ENCODE measurements at regions not wholly inside any gene's neighbourhood (a gene's known extent, or its start where the extent isn't known, plus 50 kb on each side); places are given as distances from the start of the nearest gene placed in this dataset.

DNA sequence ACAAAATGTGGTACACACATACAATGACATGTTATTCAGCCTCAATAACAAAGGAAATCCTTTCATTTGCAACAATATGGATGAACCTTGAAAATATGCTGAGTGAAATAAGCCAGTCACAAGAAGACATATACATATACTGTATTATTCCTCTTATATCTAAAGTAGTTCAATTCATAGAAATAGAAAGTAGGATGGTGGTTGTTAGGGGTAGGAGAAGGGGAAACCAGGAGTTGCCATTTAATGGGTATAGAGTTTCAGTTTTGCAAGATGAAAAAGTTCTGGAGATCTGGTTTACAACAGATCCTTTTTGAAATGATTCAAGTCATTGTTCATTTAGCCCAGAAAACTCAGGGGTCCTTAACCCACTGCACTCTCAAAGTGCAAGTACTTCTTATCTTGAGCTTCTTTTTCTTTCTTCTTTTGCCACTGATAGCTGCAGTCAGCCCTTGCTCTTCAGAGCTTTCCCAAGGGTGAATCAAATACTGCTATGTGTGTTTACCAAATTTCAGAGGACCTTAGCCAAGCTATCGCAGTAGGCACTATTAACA is 208.0 kb upstream of the EOMES start:
- Histone ChIP-seq H3K18ac (ENCODE audit: low read depth in 1 of 2, low read length in 2 of 2) (no peak overlapping the region), H2BK5ac (ENCODE audit: low read depth, low read length, poor library complexity, severe bottlenecking) (no peak overlapping the region), H3K14ac (ENCODE audit: low read length in 2 of 2) (no peak overlapping the region), H2BK15ac (ENCODE audit: low read depth, poor library complexity, severe bottlenecking) (no peak overlapping the region), H3K9ac (ENCODE audit: low read length) (no peak overlapping the region), H4K8ac (ENCODE audit: low read length) (no peak overlapping the region), H3K23ac (ENCODE audit: low read length in 2 of 2) (no peak overlapping the region), H2BK12ac (ENCODE audit: low read length in 2 of 2) (no peak overlapping the region), H3K4me3 (ENCODE audit: insufficient read depth in 1 of 2, low read depth in 1 of 2, low read length in 2 of 2) (no peak overlapping the region), H3K27ac (ENCODE audit: low read length, poor library complexity, severe bottlenecking) (no peak overlapping the region), H2AFZ (ENCODE audit: low read depth, low read length) (no peak overlapping the region), H3K9me3 (ENCODE audit: control insufficient read depth, low read length) (no peaks in the 10 kb centered on the region), H4K91ac (ENCODE audit: low read length) (no peak overlapping the region), H3K4me1 (ENCODE audit: control insufficient read depth, insufficient read depth, low read depth, low read length) (no peaks in the 10 kb centered on the region), H3K27me3 (ENCODE audit: control insufficient read depth in 1 of 2, insufficient read depth in 1 of 2, low read length in 2 of 2) (no peaks in the 10 kb centered on the region), H3K79me1 (replicated peaks; ENCODE audit: low read length, poor library complexity, severe bottlenecking) (no peaks in the 10 kb centered on the region), H3K36me3 (ENCODE audit: control insufficient read depth in 1 of 2, insufficient read depth in 2 of 2, low read depth in 1 of 2, low read length in 2 of 2) (no peaks in the 10 kb centered on the region), H3K4me2 (ENCODE audit: low read length, poor library complexity, severe bottlenecking) (no peak overlapping the region), H3K4ac (ENCODE audit: low read depth in 1 of 2, low read length in 2 of 2) (no peak overlapping the region), H2AK5ac (ENCODE audit: low read length, severe bottlenecking) (no peak overlapping the region), H2BK120ac (ENCODE audit: low read depth, low read length) (no peak overlapping the region)
- WGBS, result 83% methylated on average over 1 of the region's 1 CpG
- DNase-seq, result no peak

DNA sequence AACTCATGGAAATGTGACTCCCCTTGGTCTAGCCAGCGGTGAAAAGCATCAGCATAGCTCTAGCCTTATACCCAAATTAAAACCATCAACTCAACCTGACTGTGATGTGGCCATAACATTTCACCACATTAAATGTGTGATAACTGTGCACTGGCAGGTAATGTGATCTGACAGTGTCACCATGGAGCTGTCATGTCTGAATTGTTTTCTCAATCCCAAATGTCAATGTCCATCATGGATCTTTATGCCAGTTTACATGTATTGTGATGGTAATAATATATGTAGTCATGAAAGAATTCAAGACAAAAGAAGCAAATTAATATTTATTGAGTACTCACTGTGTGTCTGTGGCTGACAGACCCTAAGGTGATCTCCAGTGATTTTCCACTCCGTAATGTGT is 213.4 kb upstream of the EOMES start:
- Histone ChIP-seq H2BK12ac (ENCODE audit: low read length in 2 of 2) (no peak overlapping the region), H2AFZ (ENCODE audit: low read depth, low read length) (no peak overlapping the region), H3K9me3 (ENCODE audit: control insufficient read depth, low read length) (no peaks in the 10 kb centered on the region), H3K79me1 (replicated peaks; ENCODE audit: low read length, poor library complexity, severe bottlenecking) (no peaks in the 10 kb centered on the region), H3K18ac (ENCODE audit: low read depth in 1 of 2, low read length in 2 of 2) (no peak overlapping the region), H3K27ac (ENCODE audit: low read length, poor library complexity, severe bottlenecking) (no peak overlapping the region), H4K8ac (ENCODE audit: low read length) (no peak overlapping the region), H2BK15ac (ENCODE audit: low read depth, poor library complexity, severe bottlenecking) (no peak overlapping the region), H3K27me3 (ENCODE audit: control insufficient read depth in 1 of 2, insufficient read depth in 1 of 2, low read length in 2 of 2) (no peaks in the 10 kb centered on the region), H3K23ac (ENCODE audit: low read length in 2 of 2) (no peak overlapping the region), H3K4me3 (ENCODE audit: insufficient read depth in 1 of 2, low read depth in 1 of 2, low read length in 2 of 2) (no peak overlapping the region), H2BK5ac (ENCODE audit: low read depth, low read length, poor library complexity, severe bottlenecking) (no peak overlapping the region), H3K14ac (ENCODE audit: low read length in 2 of 2) (no peak overlapping the region), H3K4ac (ENCODE audit: low read depth in 1 of 2, low read length in 2 of 2) (no peak overlapping the region), H3K9ac (ENCODE audit: low read length) (no peak overlapping the region), H2BK120ac (ENCODE audit: low read depth, low read length) (no peak overlapping the region), H3K4me2 (ENCODE audit: low read length, poor library complexity, severe bottlenecking) (no peak overlapping the region), H4K91ac (ENCODE audit: low read length) (no peak overlapping the region), H2AK5ac (ENCODE audit: low read length, severe bottlenecking) (no peak overlapping the region), H3K36me3 (ENCODE audit: control insufficient read depth in 1 of 2, insufficient read depth in 2 of 2, low read depth in 1 of 2, low read length in 2 of 2) (no peaks in the 10 kb centered on the region), H3K4me1 (ENCODE audit: control insufficient read depth, insufficient read depth, low read depth, low read length) (no peaks in the 10 kb centered on the region)
- DNase-seq, result no peak
- 79% methylated on average over 2 of the region's 2 CpGs for WGBS

DNA sequence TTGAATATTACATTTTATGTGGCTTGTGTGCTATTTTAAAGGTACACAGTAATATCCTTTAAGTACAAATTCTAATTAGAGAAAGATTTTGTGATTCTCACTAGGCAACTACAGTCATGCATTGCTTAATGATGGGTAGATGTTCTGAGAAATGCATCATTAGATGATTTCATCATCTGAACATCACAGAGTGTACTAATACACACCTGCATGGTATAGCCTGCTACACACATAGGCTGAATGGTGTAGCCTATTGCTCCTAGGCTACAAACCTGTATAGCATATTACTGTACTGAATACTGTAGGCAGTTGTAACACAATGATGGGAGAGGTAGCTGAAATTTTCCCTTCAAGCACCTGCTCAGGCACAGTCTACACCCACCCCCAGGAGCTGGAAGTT is 217.4 kb upstream of the EOMES start:
- no peak overlapping the region for H2BK15ac ChIP-seq (ENCODE audit: low read depth, poor library complexity, severe bottlenecking)
- no peak overlapping the region for H2AK5ac ChIP-seq (ENCODE audit: low read length, severe bottlenecking)
- no peak overlapping the region for H2BK12ac ChIP-seq (ENCODE audit: low read length in 2 of 2)
- H3K4me3 ChIP-seq (ENCODE audit: insufficient read depth in 1 of 2, low read depth in 1 of 2, low read length in 2 of 2), result no peak overlapping the region
- no peak overlapping the region for H4K8ac ChIP-seq (ENCODE audit: low read length)
- no peaks in the 10 kb centered on the region for H3K9me3 ChIP-seq (ENCODE audit: control insufficient read depth, low read length)
- no peak overlapping the region for H3K14ac ChIP-seq (ENCODE audit: low read length in 2 of 2)
- no peaks in the 10 kb centered on the region for H3K4me1 ChIP-seq (ENCODE audit: control insufficient read depth, insufficient read depth, low read depth, low read length)
- no peak overlapping the region for H3K23ac ChIP-seq (ENCODE audit: low read length in 2 of 2)
- H3K36me3 ChIP-seq (ENCODE audit: control insufficient read depth in 1 of 2, insufficient read depth in 2 of 2, low read depth in 1 of 2, low read length in 2 of 2), result no peaks in the 10 kb centered on the region
- H3K27me3 ChIP-seq (ENCODE audit: control insufficient read depth in 1 of 2, insufficient read depth in 1 of 2, low read length in 2 of 2), result no peaks in the 10 kb centered on the region
- no peak overlapping the region for H2AFZ ChIP-seq (ENCODE audit: low read depth, low read length)
- no peak overlapping the region for H3K9ac ChIP-seq (ENCODE audit: low read length)
- no peak overlapping the region for H4K91ac ChIP-seq (ENCODE audit: low read length)
- H3K79me1 ChIP-seq (replicated peaks; ENCODE audit: low read length, poor library complexity, severe bottlenecking), result no peaks in the 10 kb centered on the region
- no peak overlapping the region for H3K27ac ChIP-seq (ENCODE audit: low read length, poor library complexity, severe bottlenecking)
- H3K4ac ChIP-seq (ENCODE audit: low read depth in 1 of 2, low read length in 2 of 2), result no peak overlapping the region
- no peak overlapping the region for H3K18ac ChIP-seq (ENCODE audit: low read depth in 1 of 2, low read length in 2 of 2)
- H3K4me2 ChIP-seq (ENCODE audit: low read length, poor library complexity, severe bottlenecking), result no peak overlapping the region
- H2BK120ac ChIP-seq (ENCODE audit: low read depth, low read length), result no peak overlapping the region
- no peak for DNase-seq
- no peak overlapping the region for H2BK5ac ChIP-seq (ENCODE audit: low read depth, low read length, poor library complexity, severe bottlenecking)

DNA sequence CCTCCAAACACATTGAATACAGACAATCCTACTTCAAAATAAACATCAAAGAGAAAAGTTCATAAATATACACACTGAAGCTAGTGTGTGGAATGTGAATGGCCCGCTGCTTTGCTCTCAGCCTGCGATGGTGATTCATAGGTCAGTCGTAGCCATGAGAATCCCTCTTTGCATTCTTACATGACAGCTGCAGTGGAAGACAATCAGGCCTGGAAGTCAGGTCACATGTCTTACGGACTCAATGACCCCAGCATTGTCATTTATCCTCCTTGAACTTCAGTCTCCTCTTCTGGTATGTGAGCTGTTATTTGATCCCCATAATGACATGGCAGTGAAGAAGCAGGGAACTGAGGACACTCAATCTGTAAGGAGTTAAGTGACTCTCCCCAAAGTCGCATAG is 217.8 kb upstream of the EOMES start:
- Histone ChIP-seq H3K4me2 (ENCODE audit: low read length, poor library complexity, severe bottlenecking) (no peak overlapping the region), H3K36me3 (ENCODE audit: control insufficient read depth in 1 of 2, insufficient read depth in 2 of 2, low read depth in 1 of 2, low read length in 2 of 2) (no peaks in the 10 kb centered on the region), H3K27me3 (ENCODE audit: control insufficient read depth in 1 of 2, insufficient read depth in 1 of 2, low read length in 2 of 2) (no peaks in the 10 kb centered on the region), H2AFZ (ENCODE audit: low read depth, low read length) (no peak overlapping the region), H3K79me1 (replicated peaks; ENCODE audit: low read length, poor library complexity, severe bottlenecking) (no peaks in the 10 kb centered on the region), H3K4me3 (ENCODE audit: insufficient read depth in 1 of 2, low read depth in 1 of 2, low read length in 2 of 2) (no peak overlapping the region), H3K18ac (ENCODE audit: low read depth in 1 of 2, low read length in 2 of 2) (no peak overlapping the region), H3K23ac (ENCODE audit: low read length in 2 of 2) (no peak overlapping the region), H2AK5ac (ENCODE audit: low read length, severe bottlenecking) (no peak overlapping the region), H3K14ac (ENCODE audit: low read length in 2 of 2) (no peak overlapping the region), H4K91ac (ENCODE audit: low read length) (no peak overlapping the region), H4K8ac (ENCODE audit: low read length) (no peak overlapping the region), H2BK5ac (ENCODE audit: low read depth, low read length, poor library complexity, severe bottlenecking) (no peak overlapping the region), H3K27ac (ENCODE audit: low read length, poor library complexity, severe bottlenecking) (no peak overlapping the region), H3K9ac (ENCODE audit: low read length) (no peak overlapping the region), H2BK15ac (ENCODE audit: low read depth, poor library complexity, severe bottlenecking) (no peak overlapping the region), H3K4ac (ENCODE audit: low read depth in 1 of 2, low read length in 2 of 2) (no peak overlapping the region), H2BK120ac (ENCODE audit: low read depth, low read length) (no peak overlapping the region), H3K9me3 (ENCODE audit: control insufficient read depth, low read length) (no peaks in the 10 kb centered on the region), H2BK12ac (ENCODE audit: low read length in 2 of 2) (no peak overlapping the region), H3K4me1 (ENCODE audit: control insufficient read depth, insufficient read depth, low read depth, low read length) (no peaks in the 10 kb centered on the region)
- DNase-seq, result peak; percentile 1
- WGBS, result 29% methylated on average over 5 of the region's 5 CpGs
